Peyer's patch (tissue), 4 donors: ENCODE measurements at regions not wholly inside any gene's neighbourhood (a gene's known extent, or its start where the extent isn't known, plus 50 kb on each side); places are given as distances from the start of the nearest gene placed in this dataset.
"Not testable (repeated sequence)": the region's sequence is repeated elsewhere in the genome, so short reads cannot be mapped to it uniquely, and the experiment has no call there.

Experiments
- DNase-seq, 3 donors: peaks; one replicate each; pipeline ENCODE4 v3.0.0-alpha.2; 2017 to 2019
- H3K27ac ChIP-seq, 4 donors: fragments of 200-600 bp; sonication (generic); one replicate each; pipeline ENCODE4 v1.5.1; 2016 to 2019
- H3K27me3 ChIP-seq, 2 donors: fragments of 200-600 bp; sonication (generic); one replicate each; pipeline ENCODE4 v1.5.1; 2019
- H3K36me3 ChIP-seq, 3 donors: fragments of 200-600 bp; sonication (generic); one replicate each; pipeline ENCODE4 v1.5.1; 2016 to 2019
- H3K4me1 ChIP-seq, 4 donors: fragments of 200-600 bp; sonication (generic); one replicate each; pipeline ENCODE4 v1.5.1; 2016 to 2019
- H3K4me3 ChIP-seq, 4 donors: fragments of 200-600 bp; sonication (generic); 1 replicate in 3 of 4; 2 replicates in 1 of 4; pipeline ENCODE4 v1.5.1; 2016 to 2019; ENCODE audit warnings: mild to moderate bottlenecking in 1 of 4
- H3K9me3 ChIP-seq, 4 donors: fragments of 200-600 bp; sonication (generic); one replicate each; pipeline ENCODE4 v1.5.1; 2016 to 2019; ENCODE audit warnings: mild to moderate bottlenecking in 1 of 4
- CTCF ChIP-seq, 6 experiments: fragments of 450-650 bp in 4 of 6; fragments of 200-600 bp in 2 of 6; sonication (generic) in 1 of 6; IDR thresholded peaks; one replicate each; pipeline ENCODE4 v1.5.1; 2017 to 2019; ENCODE audit warnings: antibody characterized with exemption in 6 of 6, mild to moderate bottlenecking in 3 of 6, moderate library complexity in 1 of 6
- POLR2A ChIP-seq, 2 donors: fragments of 450-650 bp; IDR thresholded peaks; one replicate each; pipeline ENCODE4 v1.5.1; 2017; ENCODE audit warnings: antibody characterized with exemption in 2 of 2, mild to moderate bottlenecking in 2 of 2, moderate library complexity in 2 of 2

- TF ChIP-seq CTCF (IDR thresholded peaks at IDR 0.05) (no peak), POLR2A (IDR thresholded peaks at IDR 0.05) (no peak)
- H3K27me3 ChIP-seq = no peaks in the 10 kb centered on the region
- no peaks in the 10 kb centered on the region for H3K9me3 ChIP-seq
- no peaks in the 10 kb centered on the region for H3K36me3 ChIP-seq
- H3K4me1 ChIP-seq = no peaks in the 10 kb centered on the region
- no peak overlapping the region for H3K4me3 ChIP-seq
- no peak overlapping the region for H3K27ac ChIP-seq
- no peak for DNase-seq
Measured at GRCh38 chr5:34415559-34416198, 240.4 kb upstream of the RAI14 start.

GRCh38 chr5:34416501-34417008, 239.6 kb upstream of the RAI14 start:
- no peaks in the 10 kb centered on the region for H3K9me3 ChIP-seq
- H3K27ac ChIP-seq = no peak overlapping the region
- no peaks in the 10 kb centered on the region for H3K27me3 ChIP-seq
- TF ChIP-seq CTCF (IDR thresholded peaks at IDR 0.05) (no peak), POLR2A (IDR thresholded peaks at IDR 0.05) (no peak)
- H3K4me1 ChIP-seq = no peaks in the 10 kb centered on the region
- DNase-seq = no peak
- H3K4me3 ChIP-seq = no peak overlapping the region
- no peaks in the 10 kb centered on the region for H3K36me3 ChIP-seq

- H3K27ac ChIP-seq, H3K4me3 ChIP-seq, H3K4me1 ChIP-seq, H3K36me3 ChIP-seq, H3K9me3 ChIP-seq, DNase-seq, H3K27me3 ChIP-seq: not testable (repeated sequence)
Measured at GRCh38 chr5:34420191-34420590, 235.9 kb upstream of the RAI14 start.

GRCh38 chr5:34436761-34437501, 219.2 kb upstream of the RAI14 start:
- Histone ChIP-seq H3K4me1 (no peaks in the 10 kb centered on the region), H3K36me3 (no peaks in the 10 kb centered on the region), H3K27me3 (no peaks in the 10 kb centered on the region), H3K27ac (no peak overlapping the region), H3K9me3 (no peaks in the 10 kb centered on the region), H3K4me3 (no peak overlapping the region)
- no peak for DNase-seq
- TF ChIP-seq CTCF (IDR thresholded peaks at IDR 0.05) (no peak), POLR2A (IDR thresholded peaks at IDR 0.05) (no peak)

- Histone ChIP-seq H3K9me3 (no peaks in the 10 kb centered on the region), H3K4me1 (no peaks in the 10 kb centered on the region), H3K27me3 (no peaks in the 10 kb centered on the region), H3K36me3 (no peaks in the 10 kb centered on the region), H3K27ac (no peak overlapping the region), H3K4me3 (no peak overlapping the region)
- TF ChIP-seq CTCF (IDR thresholded peaks at IDR 0.05) (no peak), POLR2A (IDR thresholded peaks at IDR 0.05) (no peak)
- DNase-seq = no peak
Measured at GRCh38 chr5:34439601-34440000, 216.5 kb upstream of the RAI14 start.

- H3K36me3 ChIP-seq, H3K9me3 ChIP-seq, H3K4me3 ChIP-seq, DNase-seq, H3K27ac ChIP-seq, H3K27me3 ChIP-seq, H3K4me1 ChIP-seq: not testable (repeated sequence)
Measured at GRCh38 chr5:34441767-34442166, 214.4 kb upstream of the RAI14 start.
